ENCODE measurements at regions not wholly inside any gene's neighbourhood (a gene's known extent, or its start where the extent isn't known, plus 50 kb on each side); places are given as distances from the start of the nearest gene placed in this dataset.

- no peak for TF ChIP-seq CTCF (conservative IDR thresholded peaks at IDR 0.05; ENCODE audit: low read depth in 2 of 2)
- TF ChIP-seq REST (IDR thresholded peaks at IDR 0.05; ENCODE audit: unreplicated experiment) = no peak
- TF ChIP-seq POLR2AphosphoS5 (IDR thresholded peaks at IDR 0.05; ENCODE audit: low read depth) = no peak
- TF ChIP-seq EZH2 (IDR thresholded peaks at IDR 0.05; ENCODE audit: low read depth, unreplicated experiment) = no peak
- no peak for TF ChIP-seq EZH2phosphoT487 (IDR thresholded peaks at IDR 0.05; ENCODE audit: unreplicated experiment)
- no peak for TF ChIP-seq NANOG (IDR thresholded peaks at IDR 0.05; ENCODE audit: borderline replicate concordance)
- no peak for TF ChIP-seq JUNB (IDR thresholded peaks at IDR 0.05; ENCODE audit: unreplicated experiment)
- TF ChIP-seq ZNF331 (CRISPR knock-in tag; IDR thresholded peaks at IDR 0.05; ENCODE audit: low read depth) = no peak
- no peak for TF ChIP-seq ZNF114 (CRISPR knock-in tag; IDR thresholded peaks at IDR 0.05)
- TF ChIP-seq CREB1 (CRISPR knock-in tag; IDR thresholded peaks at IDR 0.05; ENCODE audit: low read depth) = no peak
- TF ChIP-seq STAT1 (IDR thresholded peaks at IDR 0.05; ENCODE audit: unreplicated experiment) = no peak
- TF ChIP-seq ETS1 (IDR thresholded peaks at IDR 0.05) = no peak
- no peak for TF ChIP-seq ZNF462 (CRISPR knock-in tag; IDR thresholded peaks at IDR 0.05)
Measured at GRCh38 chr5:118435131-118435530, 553.2 kb downstream of the DTWD2 start.

Data from GM23338 (cell line).